Colonic mucosa (tissue), 4 donors: ENCODE measurements at regions not wholly inside any gene's neighbourhood (a gene's known extent, or its start where the extent isn't known, plus 50 kb on each side); places are given as distances from the start of the nearest gene placed in this dataset.

ENCODE experiments used
- DNase-seq: peaks from one replicate; pipeline ENCODE4 v3.0.0-alpha.2; 2020
- H3K27ac ChIP-seq: fragments of 200-600 bp; one replicate; pipeline ENCODE4 v1.8.0; 2021
- H3K27me3 ChIP-seq: fragments of 200-600 bp; one replicate; pipeline ENCODE4 v1.8.0; 2021
- H3K36me3 ChIP-seq: fragments of 200-600 bp; one replicate; pipeline ENCODE4 v1.8.0; 2021
- H3K4me1 ChIP-seq: fragments of 200-600 bp; one replicate; pipeline ENCODE4 v1.8.0; 2021; ENCODE audit warnings: mild to moderate bottlenecking
- H3K4me3 ChIP-seq: fragments of 200-600 bp; one replicate; pipeline ENCODE4 v1.8.0; 2021
- H3K9ac ChIP-seq, 2 donors: one replicate each; pipeline ENCODE4 v1.7.0; 2013; ENCODE audit warnings: control low read depth in 2 of 2, low read depth in 2 of 2, low read length in 2 of 2
- H3K9me3 ChIP-seq: fragments of 200-600 bp; one replicate; pipeline ENCODE4 v1.8.0; 2021
- CTCF ChIP-seq: fragments of 200-600 bp; IDR thresholded peaks from one replicate; pipeline ENCODE4 v1.8.0; 2022; ENCODE audit warnings: antibody characterized with exemption, mild to moderate bottlenecking
- intact Hi-C: fragments of 100-400 bp; cut with DNase I; formaldehyde crosslinking; loops from one replicate; pipeline ENCODE4 v1.14.1; 2022
- donor health status: healthy.
- donor health status: DM: no; HTN: no; CAD: no.
- donor health status: DM: no; HTN: no; CAD: no.

GRCh38 chr1:29542548-29542947, 306.2 kb downstream of the PTPRU start:
- Histone ChIP-seq H3K4me3 (no peak overlapping the region), H3K9ac (no peak overlapping the region), H3K4me1 (no peaks in the 10 kb centered on the region), H3K36me3 (no peaks in the 10 kb centered on the region), H3K9me3 (no peaks in the 10 kb centered on the region), H3K27ac (no peak overlapping the region), H3K27me3 (no peaks in the 10 kb centered on the region)
- intact Hi-C loops = no loop called here
- TF ChIP-seq CTCF = no peak
- no peak for DNase-seq

- H3K4me3 ChIP-seq = no peak overlapping the region
- intact Hi-C loops = no loop called here
- no peaks in the 10 kb centered on the region for H3K27me3 ChIP-seq
- no peak for TF ChIP-seq CTCF
- no peak for DNase-seq
- no peak overlapping the region for H3K27ac ChIP-seq
- no peaks in the 10 kb centered on the region for H3K4me1 ChIP-seq
- no peaks in the 10 kb centered on the region for H3K9me3 ChIP-seq
- no peaks in the 10 kb centered on the region for H3K36me3 ChIP-seq
- no peak overlapping the region for H3K9ac ChIP-seq
These were observed 305.3 kb downstream of the PTPRU start for GRCh38 chr1:29541631-29542030.

- H3K9ac ChIP-seq = no peak overlapping the region
- intact Hi-C loops = no loop called here
- no peak for DNase-seq
- no peaks in the 10 kb centered on the region for H3K36me3 ChIP-seq
- no peak for TF ChIP-seq CTCF
- H3K9me3 ChIP-seq = no peaks in the 10 kb centered on the region
- no peak overlapping the region for H3K27ac ChIP-seq
- no peak overlapping the region for H3K4me3 ChIP-seq
- no peaks in the 10 kb centered on the region for H3K4me1 ChIP-seq
- H3K27me3 ChIP-seq = no peaks in the 10 kb centered on the region
These were observed 304.6 kb downstream of the PTPRU start for GRCh38 chr1:29540801-29541357.

GRCh38 chr1:29539971-29540370, 303.6 kb downstream of the PTPRU start:
- no peaks in the 10 kb centered on the region for H3K4me1 ChIP-seq
- no peaks in the 10 kb centered on the region for H3K9me3 ChIP-seq
- H3K9ac ChIP-seq = no peak overlapping the region
- no peaks in the 10 kb centered on the region for H3K27me3 ChIP-seq
- H3K4me3 ChIP-seq = no peak overlapping the region
- intact Hi-C loops = no loop called here
- DNase-seq = no peak
- no peaks in the 10 kb centered on the region for H3K36me3 ChIP-seq
- TF ChIP-seq CTCF = no peak
- H3K27ac ChIP-seq = no peak overlapping the region

GRCh38 chr1:29538586-29538985, 302.3 kb downstream of the PTPRU start:
- Histone ChIP-seq H3K27ac (no peak overlapping the region), H3K36me3 (no peaks in the 10 kb centered on the region), H3K9me3 (no peaks in the 10 kb centered on the region), H3K4me1 (no peaks in the 10 kb centered on the region), H3K9ac (no peak overlapping the region), H3K27me3 (no peaks in the 10 kb centered on the region), H3K4me3 (no peak overlapping the region)
- no peak for TF ChIP-seq CTCF
- intact Hi-C loops = no loop called here
- DNase-seq = no peak
